ENCODE measurements at regions not wholly inside any gene's neighbourhood (a gene's known extent, or its start where the extent isn't known, plus 50 kb on each side); places are given as distances from the start of the nearest gene placed in this dataset.

- intact Hi-C loops (cut with DNase I; ENCODE audit: low total_unique reads) = no loop called here
- no peak for DNase-seq
- H3K9me3 ChIP-seq = peaks cover 0 to 7% (median 0%) of the 10 kb centered on the region in 8 donors
- TF ChIP-seq CTCF (IDR thresholded peaks at IDR 0.05 in 8 of 11, conservative IDR thresholded peaks at IDR 0.05 in 3 of 11) (no peak), POLR2A (IDR thresholded peaks at IDR 0.05) (no peak), POLR2AphosphoS5 (IDR thresholded peaks at IDR 0.05) (no peak)
- no peak overlapping the region for H3K4me3 ChIP-seq
- H3K27me3 ChIP-seq (replicated peaks in 1 of 7) = no peaks in the 10 kb centered on the region
- no peaks in the 10 kb centered on the region for H3K4me1 ChIP-seq
- H3K36me3 ChIP-seq = no peaks in the 10 kb centered on the region
- no peak overlapping the region for H3K27ac ChIP-seq
- WGBS, 5 donors = 64 to 82% (median 72%) methylated on average over 2 of the region's 2 CpGs
These were observed 433.0 kb downstream of the DNAH5 start for GRCh38 chr5:13511442-13511841.

GRCh38 chr5:13510616-13511015, 433.9 kb downstream of the DNAH5 start:
- Histone ChIP-seq H3K36me3 (no peaks in the 10 kb centered on the region), H3K9me3 (peaks cover 0 to 7% (median 0%) of the 10 kb centered on the region in 8 donors), H3K4me3 (no peak overlapping the region), H3K4me1 (no peaks in the 10 kb centered on the region), H3K27ac (no peak overlapping the region), H3K27me3 (replicated peaks in 1 of 7) (no peaks in the 10 kb centered on the region)
- WGBS, 5 donors = 47 to 77% (median 69%) methylated on average over 4 of the region's 4 CpGs
- no peak for TF ChIP-seq POLR2AphosphoS5 (IDR thresholded peaks at IDR 0.05)
- TF ChIP-seq CTCF (IDR thresholded peaks at IDR 0.05 in 8 of 11, conservative IDR thresholded peaks at IDR 0.05 in 3 of 11) = no peak
- TF ChIP-seq POLR2A (IDR thresholded peaks at IDR 0.05) = no peak
- no peak for DNase-seq
- intact Hi-C loops (cut with DNase I; ENCODE audit: low total_unique reads) = no loop called here

GRCh38 chr5:13508559-13508958, 435.9 kb downstream of the DNAH5 start:
- no peak overlapping the region for H3K27ac ChIP-seq
- intact Hi-C loops (cut with DNase I; ENCODE audit: low total_unique reads) = no loop called here
- no peaks in the 10 kb centered on the region for H3K36me3 ChIP-seq
- H3K4me1 ChIP-seq = no peaks in the 10 kb centered on the region
- 63 to 81% (median 74%) methylated on average over 2 of the region's 2 CpGs for WGBS, 5 donors
- no peak for TF ChIP-seq CTCF (IDR thresholded peaks at IDR 0.05 in 8 of 11, conservative IDR thresholded peaks at IDR 0.05 in 3 of 11)
- no peak for TF ChIP-seq POLR2AphosphoS5 (IDR thresholded peaks at IDR 0.05)
- TF ChIP-seq POLR2A (IDR thresholded peaks at IDR 0.05) = no peak
- no peaks in the 10 kb centered on the region for H3K27me3 ChIP-seq (replicated peaks in 1 of 7)
- H3K4me3 ChIP-seq = no peak overlapping the region
- H3K9me3 ChIP-seq = peaks cover 0 to 7% (median 0%) of the 10 kb centered on the region in 8 donors
- DNase-seq = no peak

- Histone ChIP-seq H3K27me3 (replicated peaks in 1 of 7) (no peaks in the 10 kb centered on the region), H3K4me1 (no peaks in the 10 kb centered on the region), H3K9me3 (peaks cover 0 to 11% (median 0%) of the 10 kb centered on the region in 8 donors), H3K4me3 (no peak overlapping the region), H3K36me3 (no peaks in the 10 kb centered on the region), H3K27ac (no peak overlapping the region)
- intact Hi-C loops (cut with DNase I; ENCODE audit: low total_unique reads) = no loop called here
- TF ChIP-seq POLR2AphosphoS5 (IDR thresholded peaks at IDR 0.05) (no peak), POLR2A (IDR thresholded peaks at IDR 0.05) (no peak), CTCF (IDR thresholded peaks at IDR 0.05 in 8 of 11, conservative IDR thresholded peaks at IDR 0.05 in 3 of 11) (no peak)
- DNase-seq = no peak
- 89 to 97% (median 93%) methylated on average over 1 of the region's 1 CpG for WGBS, 5 donors
These were observed 439.2 kb downstream of the DNAH5 start for GRCh38 chr5:13505326-13505725.
